Peyer's patch (tissue), 4 donors: ENCODE measurements at regions not wholly inside any gene's neighbourhood (a gene's known extent, or its start where the extent isn't known, plus 50 kb on each side); places are given as distances from the start of the nearest gene placed in this dataset.

Experiments
- CTCF ChIP-seq, 6 experiments: fragments of 450-650 bp in 4 of 6; fragments of 200-600 bp in 2 of 6; sonication (generic) in 1 of 6; IDR thresholded peaks; one replicate each; pipeline ENCODE4 v1.5.1; 2017 to 2019; ENCODE audit warnings: antibody characterized with exemption in 6 of 6, mild to moderate bottlenecking in 3 of 6, moderate library complexity in 1 of 6
- POLR2A ChIP-seq, 2 donors: fragments of 450-650 bp; IDR thresholded peaks; one replicate each; pipeline ENCODE4 v1.5.1; 2017; ENCODE audit warnings: antibody characterized with exemption in 2 of 2, mild to moderate bottlenecking in 2 of 2, moderate library complexity in 2 of 2

- no peak for TF ChIP-seq CTCF (IDR thresholded peaks at IDR 0.05)
- no peak for TF ChIP-seq POLR2A (IDR thresholded peaks at IDR 0.05)
These were observed 137.1 kb upstream of the TACR1 start for GRCh38 chr2:75336451-75336850.
